GM12874 (cell line): ENCODE measurements at regions not wholly inside any gene's neighbourhood (a gene's known extent, or its start where the extent isn't known, plus 50 kb on each side); places are given as distances from the start of the nearest gene placed in this dataset.

ENCODE experiments used
- CTCF ChIP-seq: IDR thresholded peaks from 2 replicates; pipeline ENCODE4 v1.5.1; 2011; ENCODE audit warnings: low read depth, mild to moderate bottlenecking, control low read depth, low read length, moderate library complexity; ENCODE audit not compliant: insufficient read depth

GRCh38 chr5:125075567-125075966 is 329.1 kb upstream of the ZNF608 start:
- no peak for TF ChIP-seq CTCF

- TF ChIP-seq CTCF = no peak
Observed at GRCh38 chr5:125081101-125081500, 334.7 kb upstream of the ZNF608 start.

- no peak for TF ChIP-seq CTCF
Observed at GRCh38 chr5:125083981-125084380, 337.5 kb upstream of the ZNF608 start.

GRCh38 chr5:125085797-125086505 is 339.5 kb upstream of the ZNF608 start:
- no peak for TF ChIP-seq CTCF

GRCh38 chr5:125088522-125089105 is 342.2 kb upstream of the ZNF608 start:
- TF ChIP-seq CTCF = no peak

- TF ChIP-seq CTCF = no peak
Observed at GRCh38 chr5:125093776-125094175, 347.3 kb upstream of the ZNF608 start.

- no peak for TF ChIP-seq CTCF
Observed at GRCh38 chr5:125100342-125100741, 353.9 kb upstream of the ZNF608 start.
